ENCODE measurements at regions not wholly inside any gene's neighbourhood (a gene's known extent, or its start where the extent isn't known, plus 50 kb on each side); places are given as distances from the start of the nearest gene placed in this dataset.

DNA sequence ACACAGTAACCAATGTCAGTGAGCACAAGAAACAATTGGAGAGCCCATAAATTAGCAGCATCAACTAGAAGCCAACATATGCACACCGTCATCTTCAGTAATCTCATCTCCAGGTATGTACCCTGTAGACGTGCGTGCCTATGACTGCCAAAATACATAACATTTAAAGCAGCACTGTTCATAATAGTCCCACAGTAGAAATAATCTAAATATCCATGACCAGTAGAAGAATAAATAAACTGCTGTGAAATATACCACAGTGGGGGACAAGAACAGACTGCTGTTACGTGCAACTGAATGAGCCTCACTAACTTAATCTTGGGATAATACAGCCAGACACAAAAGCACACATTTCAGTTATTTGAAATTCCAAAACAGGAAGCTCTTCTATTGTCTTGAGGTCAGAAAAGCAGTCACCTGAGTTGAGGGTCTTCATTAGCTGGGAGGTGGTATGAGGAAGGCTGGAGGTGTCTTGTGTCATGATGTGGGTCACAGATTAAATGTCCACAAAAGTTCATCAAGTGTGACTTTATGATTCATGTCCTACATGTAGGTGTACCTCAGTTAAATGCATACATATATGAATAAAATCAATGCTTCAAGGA is 454.2 kb upstream of the AKR1E2 start:
- no peak overlapping the region for H3K27ac ChIP-seq (ENCODE audit: low read length)
- no TSS peak for BruUV-seq (replicated peaks)
- no peaks in the 10 kb centered on the region for H3K79me2 ChIP-seq (ENCODE audit: low read length)
- H3F3A ChIP-seq (ENCODE audit: low read length, unreplicated experiment), result no peaks in the 10 kb centered on the region
- no peak for ATAC-seq
- no peaks in the 10 kb centered on the region for H3K9me3 ChIP-seq (ENCODE audit: low read length)
- H2AFZ ChIP-seq (ENCODE audit: low read length), result no peak overlapping the region
- TF ChIP-seq, protein P1, sequence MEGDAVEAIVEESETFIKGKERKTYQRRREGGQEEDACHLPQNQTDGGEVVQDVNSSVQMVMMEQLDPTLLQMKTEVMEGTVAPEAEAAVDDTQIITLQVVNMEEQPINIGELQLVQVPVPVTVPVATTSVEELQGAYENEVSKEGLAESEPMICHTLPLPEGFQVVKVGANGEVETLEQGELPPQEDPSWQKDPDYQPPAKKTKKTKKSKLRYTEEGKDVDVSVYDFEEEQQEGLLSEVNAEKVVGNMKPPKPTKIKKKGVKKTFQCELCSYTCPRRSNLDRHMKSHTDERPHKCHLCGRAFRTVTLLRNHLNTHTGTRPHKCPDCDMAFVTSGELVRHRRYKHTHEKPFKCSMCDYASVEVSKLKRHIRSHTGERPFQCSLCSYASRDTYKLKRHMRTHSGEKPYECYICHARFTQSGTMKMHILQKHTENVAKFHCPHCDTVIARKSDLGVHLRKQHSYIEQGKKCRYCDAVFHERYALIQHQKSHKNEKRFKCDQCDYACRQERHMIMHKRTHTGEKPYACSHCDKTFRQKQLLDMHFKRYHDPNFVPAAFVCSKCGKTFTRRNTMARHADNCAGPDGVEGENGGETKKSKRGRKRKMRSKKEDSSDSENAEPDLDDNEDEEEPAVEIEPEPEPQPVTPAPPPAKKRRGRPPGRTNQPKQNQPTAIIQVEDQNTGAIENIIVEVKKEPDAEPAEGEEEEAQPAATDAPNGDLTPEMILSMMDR (conservative IDR thresholded peaks at IDR 0.05; ENCODE audit: low read depth, low read length), result no peak
- TF ChIP-seq EZH2 (IDR thresholded peaks at IDR 0.05; ENCODE audit: low read length, unreplicated experiment) (no peak), EZH2phosphoT487 (IDR thresholded peaks at IDR 0.05; ENCODE audit: borderline replicate concordance, low read length) (no peak)
- H3K36me3 ChIP-seq (ENCODE audit: low read depth, low read length), result no peaks in the 10 kb centered on the region
- intact Hi-C loops (cut with micrococcal nuclease), result no loop called here
- H3K9me2 ChIP-seq (replicated peaks; ENCODE audit: low read length), result no peaks in the 10 kb centered on the region
- H3K27me3 ChIP-seq (ENCODE audit: low read length), result no peaks in the 10 kb centered on the region
- POLR2A ChIA-PET (ENCODE audit: unreplicated experiment), result no interaction called here
- CTCF ChIA-PET, result no interaction called here
- H3K4me1 ChIP-seq (ENCODE audit: insufficient read depth, low read length), result no peaks in the 10 kb centered on the region
- no peak for DNase-seq
- H4K20me1 ChIP-seq (ENCODE audit: low read length), result no peaks in the 10 kb centered on the region
- H3K4me3 ChIP-seq (ENCODE audit: low read length), result no peak overlapping the region
- H3K4me2 ChIP-seq (ENCODE audit: low read length), result no peak overlapping the region
- no peak overlapping the region for H3K9ac ChIP-seq (ENCODE audit: low read length)

DNA sequence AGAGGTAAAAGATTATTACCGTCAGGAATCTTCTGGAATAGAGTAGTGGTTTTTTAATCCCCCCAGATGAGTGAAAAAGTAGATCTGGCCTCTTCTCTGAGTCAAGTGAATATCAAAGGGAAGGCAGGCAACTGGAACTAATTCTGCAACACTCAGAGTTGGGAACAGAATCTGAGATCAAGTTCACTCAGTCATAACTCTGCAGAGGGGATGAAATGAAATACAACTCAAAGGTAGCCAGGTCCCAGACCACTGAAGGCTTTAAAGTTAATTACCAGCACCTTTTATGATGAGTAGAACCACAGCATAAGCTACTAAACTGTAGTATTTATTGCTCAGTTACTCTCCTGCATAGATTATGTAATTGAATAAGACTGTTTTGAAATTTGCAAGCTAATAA is 455.6 kb upstream of the AKR1E2 start:
- Histone ChIP-seq H3K79me2 (ENCODE audit: low read length) (no peaks in the 10 kb centered on the region), H3K27me3 (ENCODE audit: low read length) (no peaks in the 10 kb centered on the region), H3K9me3 (ENCODE audit: low read length) (no peaks in the 10 kb centered on the region), H3K9me2 (replicated peaks; ENCODE audit: low read length) (no peaks in the 10 kb centered on the region), H3K36me3 (ENCODE audit: low read depth, low read length) (no peaks in the 10 kb centered on the region), H3K4me2 (ENCODE audit: low read length) (no peak overlapping the region), H3K4me3 (ENCODE audit: low read length) (no peak overlapping the region), H3K27ac (ENCODE audit: low read length) (no peak overlapping the region), H3F3A (ENCODE audit: low read length, unreplicated experiment) (no peaks in the 10 kb centered on the region), H3K4me1 (ENCODE audit: insufficient read depth, low read length) (no peaks in the 10 kb centered on the region), H2AFZ (ENCODE audit: low read length) (no peak overlapping the region), H3K9ac (ENCODE audit: low read length) (no peak overlapping the region), H4K20me1 (ENCODE audit: low read length) (no peaks in the 10 kb centered on the region)
- no peak for TF ChIP-seq EZH2phosphoT487 (IDR thresholded peaks at IDR 0.05; ENCODE audit: borderline replicate concordance, low read length)
- TF ChIP-seq, protein P1 (conservative IDR thresholded peaks at IDR 0.05; ENCODE audit: low read depth, low read length), result no peak
- TF ChIP-seq EZH2 (IDR thresholded peaks at IDR 0.05; ENCODE audit: low read length, unreplicated experiment), result no peak
- BruUV-seq (replicated peaks), result no TSS peak
- DNase-seq (no peak), ATAC-seq (no peak)
- intact Hi-C loops (cut with micrococcal nuclease), result no loop called here
- ChIA-PET POLR2A (ENCODE audit: unreplicated experiment) (no interaction called here), CTCF (no interaction called here)

DNA sequence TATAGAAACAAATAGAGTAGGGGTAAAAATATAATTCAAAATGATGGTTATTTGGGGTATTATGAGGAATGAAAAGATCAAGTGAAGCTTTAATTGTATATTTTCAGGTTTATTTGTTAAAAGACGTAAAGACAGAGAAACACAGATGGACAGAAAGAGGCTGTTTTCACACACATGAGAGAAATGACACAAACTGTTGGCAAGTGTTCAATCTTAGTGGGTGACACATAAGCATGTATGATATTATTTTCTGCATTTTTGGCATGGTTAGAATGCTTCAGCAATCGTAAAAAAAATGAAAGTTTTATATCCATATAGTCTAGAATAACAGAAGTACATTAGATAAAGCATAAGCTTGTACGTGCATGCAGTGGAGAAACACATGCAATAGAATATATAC is 464.4 kb upstream of the AKR1E2 start:
- intact Hi-C loops (cut with micrococcal nuclease), result no loop called here
- Histone ChIP-seq H3K36me3 (ENCODE audit: low read depth, low read length) (no peaks in the 10 kb centered on the region), H3K4me3 (ENCODE audit: low read length) (no peak overlapping the region), H3K27me3 (ENCODE audit: low read length) (no peaks in the 10 kb centered on the region), H3K4me2 (ENCODE audit: low read length) (no peak overlapping the region), H2AFZ (ENCODE audit: low read length) (no peak overlapping the region), H3K9me3 (ENCODE audit: low read length) (no peaks in the 10 kb centered on the region), H4K20me1 (ENCODE audit: low read length) (no peaks in the 10 kb centered on the region), H3K4me1 (ENCODE audit: insufficient read depth, low read length) (no peaks in the 10 kb centered on the region), H3K9ac (ENCODE audit: low read length) (no peak overlapping the region), H3K27ac (ENCODE audit: low read length) (no peak overlapping the region), H3K79me2 (ENCODE audit: low read length) (no peaks in the 10 kb centered on the region), H3F3A (ENCODE audit: low read length, unreplicated experiment) (no peaks in the 10 kb centered on the region), H3K9me2 (replicated peaks; ENCODE audit: low read length) (no peaks in the 10 kb centered on the region)
- BruUV-seq (replicated peaks), result no TSS peak
- CTCF ChIA-PET, result no interaction called here
- DNase-seq (peak; percentile 3), ATAC-seq (no peak)
- TF ChIP-seq EZH2 (IDR thresholded peaks at IDR 0.05; ENCODE audit: low read length, unreplicated experiment), result no peak
- TF ChIP-seq EZH2phosphoT487 (IDR thresholded peaks at IDR 0.05; ENCODE audit: borderline replicate concordance, low read length), result no peak
- TF ChIP-seq, protein P1 (conservative IDR thresholded peaks at IDR 0.05; ENCODE audit: low read depth, low read length), result no peak
- POLR2A ChIA-PET (ENCODE audit: unreplicated experiment), result no interaction called here

All from PC-3 (cell line).